Activated CD4-positive, alpha-beta memory T cell treated with anti-CD3 and anti-CD28 coated beads for 36 hours (primary cell): ENCODE measurements at regions not wholly inside any gene's neighbourhood (a gene's known extent, or its start where the extent isn't known, plus 50 kb on each side); places are given as distances from the start of the nearest gene placed in this dataset.

ENCODE experiments used
- CTCF ChIA-PET: fragments of 350-600 bp; sonication (Branson Sonifier 250); formaldehyde crosslinking; loops from one replicate; lab custom pipeline; 2021; ENCODE audit warnings: antibody characterized with exemption, inconsistent platforms; lab: Charles Lee
- POLR2A ChIA-PET: fragments of 350-600 bp; sonication (Branson Sonifier 250); formaldehyde crosslinking; loops from one replicate; lab custom pipeline; 2021; ENCODE audit warnings: antibody characterized with exemption; lab: Charles Lee
- DNase-seq: peaks from one replicate; pipeline ENCODE4 v3.0.0-alpha.2; 2020
- H3K27ac Mint-ChIP-seq: one replicate; pipeline ENCODE4 v1.8.0; 2021; ENCODE audit warnings: mixed read lengths
- H3K27me3 Mint-ChIP-seq: one replicate; pipeline ENCODE4 v1.8.0; 2021; ENCODE audit warnings: mixed read lengths
- H3K36me3 Mint-ChIP-seq: one replicate; pipeline ENCODE4 v1.8.0; 2021; ENCODE audit warnings: mixed read lengths
- H3K4me1 Mint-ChIP-seq: one replicate; pipeline ENCODE4 v1.8.0; 2021; ENCODE audit warnings: low read depth, mixed read lengths
- H3K4me3 Mint-ChIP-seq: one replicate; pipeline ENCODE4 v1.8.0; 2021; ENCODE audit warnings: mild to moderate bottlenecking, mixed read lengths
- H3K9me3 Mint-ChIP-seq: one replicate; pipeline ENCODE4 v1.8.0; 2021; ENCODE audit warnings: mixed read lengths
- intact Hi-C: fragments of 100-400 bp; cut with micrococcal nuclease; formaldehyde crosslinking; loops from one replicate; pipeline ENCODE4 v1.15.1; 2023

DNA sequence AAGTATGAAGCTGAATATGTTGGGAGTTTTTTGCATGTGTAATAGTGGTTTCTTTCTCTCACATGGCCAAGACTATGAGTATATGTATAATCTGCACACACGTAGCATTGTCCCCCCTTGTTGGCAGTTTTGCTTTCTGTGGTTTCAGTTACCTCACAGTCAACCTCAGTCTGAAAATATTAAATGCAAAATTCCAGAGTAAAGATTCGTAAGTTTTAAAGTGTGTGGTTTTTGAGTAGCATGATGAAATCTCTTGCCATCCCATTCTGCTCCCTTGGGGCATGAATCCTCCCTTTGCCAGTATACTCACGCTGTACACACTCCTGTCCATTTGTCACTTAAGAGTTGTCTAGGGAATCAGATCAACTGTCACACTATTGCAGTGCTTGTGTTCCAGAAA, 742.0 kb upstream of the CCDC54 start:
- H3K4me3 Mint-ChIP-seq, result no peak overlapping the region
- DNase-seq, result no peak
- peaks cover 3% of the 10 kb centered on the region for H3K27me3 Mint-ChIP-seq
- CTCF ChIA-PET, result no interaction called here
- POLR2A ChIA-PET, result no interaction called here
- intact Hi-C loops, result no loop called here
- no peak overlapping the region for H3K27ac Mint-ChIP-seq
- no peaks in the 10 kb centered on the region for H3K4me1 Mint-ChIP-seq
- H3K36me3 Mint-ChIP-seq, result no peaks in the 10 kb centered on the region
- no peaks in the 10 kb centered on the region for H3K9me3 Mint-ChIP-seq

DNA sequence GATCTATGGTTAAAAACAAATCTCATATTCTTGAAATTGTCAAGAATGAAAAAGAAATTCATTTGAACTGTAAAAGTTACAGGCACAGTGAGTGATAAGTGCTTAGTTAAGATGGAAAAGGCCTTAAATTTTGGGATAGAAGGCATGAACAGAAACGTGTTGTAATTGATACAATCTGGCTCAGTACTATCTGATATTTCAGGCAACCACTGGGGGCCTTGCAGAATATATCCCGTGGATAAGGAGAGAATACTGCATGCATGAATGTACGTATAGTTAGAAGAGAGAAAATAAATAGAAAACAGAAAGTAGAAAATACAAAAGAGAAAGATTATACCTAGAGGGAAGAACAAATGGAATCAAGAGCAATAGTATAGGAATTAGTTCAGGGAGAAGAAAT, 741.4 kb upstream of the CCDC54 start:
- DNase-seq, result no peak
- Mint-ChIP-seq H3K9me3 (no peaks in the 10 kb centered on the region), H3K27ac (no peak overlapping the region), H3K4me1 (no peaks in the 10 kb centered on the region), H3K36me3 (no peaks in the 10 kb centered on the region), H3K4me3 (no peak overlapping the region), H3K27me3 (peaks cover 3% of the 10 kb centered on the region)
- ChIA-PET POLR2A (no interaction called here), CTCF (no interaction called here)
- intact Hi-C loops, result no loop called here

- intact Hi-C loops, result no loop called here
- DNase-seq, result no peak
- H3K27ac Mint-ChIP-seq, result no peak overlapping the region
- H3K27me3 Mint-ChIP-seq, result peaks cover 3% of the 10 kb centered on the region
- H3K36me3 Mint-ChIP-seq, result no peaks in the 10 kb centered on the region
- H3K4me1 Mint-ChIP-seq, result no peaks in the 10 kb centered on the region
- ChIA-PET CTCF (no interaction called here), POLR2A (no interaction called here)
- H3K4me3 Mint-ChIP-seq, result no peak overlapping the region
- H3K9me3 Mint-ChIP-seq, result no peaks in the 10 kb centered on the region
Measured at GRCh38 chr3:106640353-106640752, 736.9 kb upstream of the CCDC54 start.

- H3K36me3 Mint-ChIP-seq, result no peaks in the 10 kb centered on the region
- H3K27me3 Mint-ChIP-seq, result peaks cover 3% of the 10 kb centered on the region
- no peak for DNase-seq
- no peaks in the 10 kb centered on the region for H3K4me1 Mint-ChIP-seq
- intact Hi-C loops, result no loop called here
- H3K9me3 Mint-ChIP-seq, result no peaks in the 10 kb centered on the region
- no peak overlapping the region for H3K4me3 Mint-ChIP-seq
- ChIA-PET POLR2A (no interaction called here), CTCF (no interaction called here)
- no peak overlapping the region for H3K27ac Mint-ChIP-seq
Measured at GRCh38 chr3:106642161-106642560, 735.1 kb upstream of the CCDC54 start.

- Mint-ChIP-seq H3K4me3 (no peak overlapping the region), H3K9me3 (no peaks in the 10 kb centered on the region), H3K36me3 (no peaks in the 10 kb centered on the region), H3K27ac (no peak overlapping the region), H3K27me3 (peaks cover 7% of the 10 kb centered on the region), H3K4me1 (no peaks in the 10 kb centered on the region)
- intact Hi-C loops, result no loop called here
- POLR2A ChIA-PET, result no interaction called here
- CTCF ChIA-PET, result no interaction called here
- no peak for DNase-seq
Measured at GRCh38 chr3:106643684-106644161, 733.5 kb upstream of the CCDC54 start.

GRCh38 chr3:106673926-106674569, 703.2 kb upstream of the CCDC54 start:
- Mint-ChIP-seq H3K27me3 (no peaks in the 10 kb centered on the region), H3K4me1 (no peaks in the 10 kb centered on the region), H3K4me3 (no peak overlapping the region), H3K9me3 (no peaks in the 10 kb centered on the region), H3K36me3 (no peaks in the 10 kb centered on the region), H3K27ac (no peak overlapping the region)
- POLR2A ChIA-PET, result no interaction called here
- no peak for DNase-seq
- CTCF ChIA-PET, result no interaction called here
- intact Hi-C loops, result no loop called here

DNA sequence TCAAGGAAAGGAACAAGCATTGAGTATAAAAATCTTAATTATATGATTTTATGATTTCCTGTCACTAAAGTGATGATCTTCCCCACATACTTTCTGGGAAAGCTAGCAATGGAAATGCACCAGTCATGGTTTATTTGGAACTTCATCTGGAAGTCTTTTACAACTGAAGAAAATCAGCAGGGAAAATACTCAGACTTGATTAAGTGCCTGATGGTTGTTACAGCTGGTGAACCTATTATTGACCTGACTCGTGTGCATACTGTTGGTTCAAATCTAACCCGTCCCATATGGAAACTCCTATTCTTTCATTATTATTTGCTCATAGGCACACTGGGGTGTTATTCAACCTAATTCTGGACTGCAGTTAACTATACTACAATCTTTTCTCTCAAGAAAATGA, 701.8 kb upstream of the CCDC54 start:
- DNase-seq, result no peak
- H3K9me3 Mint-ChIP-seq, result no peaks in the 10 kb centered on the region
- H3K4me1 Mint-ChIP-seq, result no peaks in the 10 kb centered on the region
- peaks cover 2% of the 10 kb centered on the region for H3K27me3 Mint-ChIP-seq
- H3K27ac Mint-ChIP-seq, result no peak overlapping the region
- CTCF ChIA-PET, result no interaction called here
- intact Hi-C loops, result no loop called here
- POLR2A ChIA-PET, result no interaction called here
- H3K36me3 Mint-ChIP-seq, result no peaks in the 10 kb centered on the region
- H3K4me3 Mint-ChIP-seq, result no peak overlapping the region

DNA sequence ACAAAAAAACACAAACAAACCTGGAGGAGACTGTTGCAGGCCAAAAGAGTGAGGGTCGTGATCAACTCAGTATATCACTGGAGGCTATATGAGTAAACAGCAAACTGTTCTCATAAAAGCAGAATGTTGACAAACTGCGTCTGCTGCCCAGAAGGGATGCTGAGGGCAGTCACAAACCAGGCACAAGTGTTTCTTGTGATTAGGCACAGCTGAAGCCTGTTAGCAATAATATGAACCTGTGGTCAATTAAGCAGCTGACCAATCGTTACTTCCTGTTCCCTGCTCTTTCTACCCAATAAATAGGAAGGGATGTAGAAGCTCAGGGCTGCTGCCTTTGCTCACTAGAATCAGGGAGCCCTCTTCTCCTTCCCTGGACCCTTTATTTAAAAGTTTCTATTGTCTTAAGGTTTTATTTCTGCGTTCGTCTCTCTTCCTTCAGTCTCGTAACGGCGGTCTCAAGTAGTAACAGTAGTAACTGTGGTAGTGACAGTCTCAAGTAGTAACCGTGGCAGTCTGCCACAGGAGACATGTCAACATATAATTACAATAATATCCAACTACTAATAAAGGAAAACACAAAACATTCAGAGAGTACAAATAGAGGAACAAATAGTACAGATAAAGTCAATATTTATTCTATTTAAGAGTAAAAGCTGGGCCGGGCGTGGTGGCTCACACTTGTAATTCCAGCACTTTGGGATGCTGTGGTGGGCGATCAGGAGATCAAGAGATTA, 698.4 kb upstream of the CCDC54 start:
- no peaks in the 10 kb centered on the region for H3K9me3 Mint-ChIP-seq
- CTCF ChIA-PET, result no interaction called here
- intact Hi-C loops, result no loop called here
- peaks cover 5% of the 10 kb centered on the region for H3K27me3 Mint-ChIP-seq
- H3K4me3 Mint-ChIP-seq, result no peak overlapping the region
- POLR2A ChIA-PET, result no interaction called here
- DNase-seq, result no peak
- H3K4me1 Mint-ChIP-seq, result no peaks in the 10 kb centered on the region
- no peak overlapping the region for H3K27ac Mint-ChIP-seq
- no peaks in the 10 kb centered on the region for H3K36me3 Mint-ChIP-seq

GRCh38 chr3:106683953-106684620, 693.2 kb upstream of the CCDC54 start:
- Mint-ChIP-seq H3K36me3 (no peaks in the 10 kb centered on the region), H3K9me3 (no peaks in the 10 kb centered on the region), H3K27me3 (peaks cover 5% of the 10 kb centered on the region), H3K27ac (no peak overlapping the region), H3K4me3 (no peak overlapping the region), H3K4me1 (no peaks in the 10 kb centered on the region)
- intact Hi-C loops, result no loop called here
- CTCF ChIA-PET, result no interaction called here
- DNase-seq, result no peak
- POLR2A ChIA-PET, result no interaction called here

GRCh38 chr3:106685745-106686144, 691.5 kb upstream of the CCDC54 start:
- Mint-ChIP-seq H3K9me3 (no peaks in the 10 kb centered on the region), H3K27ac (no peak overlapping the region), H3K27me3 (peaks cover 3% of the 10 kb centered on the region), H3K4me1 (no peaks in the 10 kb centered on the region), H3K36me3 (no peaks in the 10 kb centered on the region), H3K4me3 (no peak overlapping the region)
- intact Hi-C loops, result no loop called here
- CTCF ChIA-PET, result no interaction called here
- POLR2A ChIA-PET, result interaction anchor here (0.7 kb wide), 1 partner anchor 10 kb away, joined by 3 read pairs; no protein-coding TSS in a partner anchor
- no peak for DNase-seq

DNA sequence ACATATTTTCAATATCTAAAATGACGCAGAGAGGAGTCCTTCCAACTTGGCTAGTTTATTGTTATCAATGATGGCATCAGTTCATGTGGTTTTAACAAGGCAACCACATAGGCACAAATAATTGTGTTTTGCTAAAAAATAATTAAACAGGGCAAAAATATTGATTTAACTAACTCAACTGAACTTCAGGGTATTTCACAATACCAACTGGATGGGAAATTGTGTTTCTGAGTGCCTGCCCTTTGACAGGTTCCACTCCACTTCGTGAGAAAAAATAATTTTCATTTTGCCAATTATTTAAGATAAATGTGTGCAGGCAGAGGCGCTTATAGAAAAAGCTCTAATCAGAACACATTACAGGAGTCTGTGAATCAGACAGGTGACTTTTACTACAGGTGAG, 689.3 kb upstream of the CCDC54 start:
- intact Hi-C loops, result no loop called here

DNA sequence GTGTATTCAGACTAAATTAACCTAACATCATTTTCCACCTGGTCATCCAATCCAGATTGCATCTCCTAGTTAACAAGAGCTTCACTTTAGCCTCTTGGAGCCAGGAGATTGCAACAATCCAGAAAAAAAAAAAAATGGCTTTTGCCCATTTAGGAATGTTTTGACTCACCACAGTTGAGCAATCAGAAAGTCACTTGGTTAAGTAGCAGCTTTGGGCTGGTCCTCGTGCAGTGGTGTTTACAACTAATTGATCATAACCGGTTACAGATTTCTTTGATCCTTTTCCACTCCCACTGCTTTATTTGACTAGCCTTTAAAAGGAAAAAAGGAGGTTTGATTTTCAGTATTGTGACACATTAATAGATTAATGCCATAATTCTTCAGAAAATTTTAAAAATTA, 688.8 kb upstream of the CCDC54 start:
- H3K36me3 Mint-ChIP-seq, result no peaks in the 10 kb centered on the region

More for the DNA sequence above, 689.3 kb upstream of the CCDC54 start:
- ChIA-PET CTCF (no interaction called here), POLR2A (no interaction called here)
- no peaks in the 10 kb centered on the region for H3K36me3 Mint-ChIP-seq
- H3K4me3 Mint-ChIP-seq, result no peak overlapping the region
- no peaks in the 10 kb centered on the region for H3K9me3 Mint-ChIP-seq
- no peaks in the 10 kb centered on the region for H3K27me3 Mint-ChIP-seq
- H3K27ac Mint-ChIP-seq, result no peak overlapping the region
- DNase-seq, result no peak
- H3K4me1 Mint-ChIP-seq, result no peaks in the 10 kb centered on the region

More for the DNA sequence above, 688.8 kb upstream of the CCDC54 start:
- POLR2A ChIA-PET, result no interaction called here
- Mint-ChIP-seq H3K4me1 (no peaks in the 10 kb centered on the region), H3K4me3 (no peak overlapping the region), H3K27me3 (no peaks in the 10 kb centered on the region), H3K9me3 (no peaks in the 10 kb centered on the region), H3K27ac (no peak overlapping the region)
- DNase-seq, result no peak
- CTCF ChIA-PET, result no interaction called here
- intact Hi-C loops, result no loop called here
